T-cell (primary cell): ENCODE measurements at regions not wholly inside any gene's neighbourhood (a gene's known extent, or its start where the extent isn't known, plus 50 kb on each side); places are given as distances from the start of the nearest gene placed in this dataset.
A peak's percentile ranks its signal among the peaks of the same experiment; 100 is the strongest.

ENCODE experiments used
- ATAC-seq, 4 experiments: fragments of 200-7000 bp in 3 of 4; fragments of 150-1000 bp in 1 of 4; cut with Tn5 transposase; replicated peaks in 1 of 4; 1 replicate in 3 of 4; 2 replicates in 1 of 4; pipeline ENCODE4 v1.10.0; 2021; ENCODE audit warnings: moderate library complexity in 3 of 4, mild to moderate bottlenecking in 2 of 4, moderate number of reproducible peaks in 1 of 4
- CTCF ChIA-PET, 2 donors: fragments of 300-600 bp; sonication (Branson Sonifier 250); formaldehyde crosslinking; loops; one replicate each; lab custom pipeline; 2022; ENCODE audit warnings: antibody characterized with exemption in 2 of 2; lab: Charles Lee
- POLR2A ChIA-PET, 2 donors: fragments of 300-600 bp; sonication (Branson Sonifier 250); formaldehyde crosslinking; loops; one replicate each; lab custom pipeline; 2022; ENCODE audit warnings: antibody characterized with exemption in 2 of 2; lab: Charles Lee
- DNase-seq, 35 experiments: peaks; one replicate each; pipeline versions ENCODE4 v3.0.0 to v3.0.0-alpha.2; 2013 to 2023
- H3K27ac ChIP-seq: one replicate; pipeline ENCODE4 v1.5.1; 2013; ENCODE audit warnings: low read length
- H3K27me3 ChIP-seq, 2 experiments: replicated peaks in 1 of 2; 1 replicate in 1 of 2; 2 replicates in 1 of 2; pipeline versions ENCODE4 v1.6.1 to v1.7.0; 2013; ENCODE audit warnings: low read length in 1 of 2, mixed read lengths in 1 of 2; ENCODE audit not compliant: control insufficient read depth in 2 of 2, insufficient read depth in 2 of 2; ENCODE audit errors: extremely low read depth in 1 of 2
- H3K36me3 ChIP-seq, 2 donors: 1 replicate in 1 of 2; 2 replicates in 1 of 2; pipeline versions ENCODE4 v1.6.1 to v1.7.0; 2013; ENCODE audit warnings: low read length in 1 of 2; ENCODE audit not compliant: control insufficient read depth in 2 of 2, insufficient read depth in 1 of 2; ENCODE audit errors: extremely low read depth in 1 of 2
- H3K4me1 ChIP-seq, 2 experiments: 1 replicate in 1 of 2; 2 replicates in 1 of 2; pipeline versions ENCODE4 v1.6.1 to v1.7.0; 2013; ENCODE audit warnings: low read length in 2 of 2, mixed read lengths in 1 of 2; ENCODE audit not compliant: insufficient read depth in 2 of 2, control insufficient read depth in 1 of 2; ENCODE audit errors: extremely low read depth in 1 of 2
- H3K4me3 ChIP-seq, 2 donors: 1 replicate in 1 of 2; 2 replicates in 1 of 2; pipeline versions ENCODE4 v1.5.1 to v1.7.0; 2013; ENCODE audit warnings: mild to moderate bottlenecking in 2 of 2, low read length in 1 of 2, moderate library complexity in 1 of 2; ENCODE audit not compliant: control insufficient read depth in 1 of 2; ENCODE audit errors: extremely low read depth in 1 of 2
- H3K9me3 ChIP-seq: 2 replicates; pipeline ENCODE4 v1.7.0; 2013
- H3K27ac Mint-ChIP-seq, 2 donors: one replicate each; pipeline ENCODE4 v1.8.0; 2020 to 2021; ENCODE audit warnings: mild to moderate bottlenecking in 2 of 2, mixed read lengths in 2 of 2
- H3K27me3 Mint-ChIP-seq, 2 donors: one replicate each; pipeline ENCODE4 v1.8.0; 2021 to 2022; ENCODE audit warnings: mixed read lengths in 2 of 2
- H3K36me3 Mint-ChIP-seq: one replicate; pipeline ENCODE4 v1.8.0; 2021; ENCODE audit warnings: mixed read lengths
- H3K4me1 Mint-ChIP-seq, 3 donors: one replicate each; pipeline ENCODE4 v1.8.0; 2020 to 2022; ENCODE audit warnings: mixed read lengths in 3 of 3, mild to moderate bottlenecking in 1 of 3
- H3K4me3 Mint-ChIP-seq, 3 donors: one replicate each; pipeline ENCODE4 v1.8.0; 2020 to 2022; ENCODE audit warnings: mild to moderate bottlenecking in 3 of 3, mixed read lengths in 3 of 3, moderate library complexity in 3 of 3
- H3K9me3 Mint-ChIP-seq, 3 donors: one replicate each; pipeline ENCODE4 v1.8.0; 2020 to 2022; ENCODE audit warnings: mixed read lengths in 3 of 3
- WGBS: methylation state at CpG from one replicate; pipeline ENCODE4 v1.1.5; 2013; ENCODE audit warnings: missing lambda C conversion rate; ENCODE audit not compliant: insufficient coverage; 5-methylcytosine and 5-hydroxymethylcytosine counted together

DNA sequence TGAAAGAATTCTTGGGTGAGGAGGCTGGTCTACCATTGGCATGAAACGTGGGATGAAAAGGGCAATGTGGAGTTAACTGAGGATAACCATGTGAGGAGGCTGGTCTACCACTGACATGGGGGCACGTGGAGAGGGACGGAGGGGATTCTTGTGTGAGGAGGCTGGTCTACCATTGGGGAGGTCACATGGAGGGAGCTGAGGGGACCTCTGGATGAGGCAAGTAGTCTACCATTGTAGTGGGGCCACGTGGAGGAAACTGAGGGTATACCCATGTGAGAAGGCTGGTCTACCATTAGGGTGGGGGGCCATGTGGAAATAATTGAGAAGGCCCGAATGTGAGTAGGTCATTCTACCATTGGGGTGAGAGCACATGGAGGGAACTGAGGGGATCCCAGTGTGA is 154.1 kb downstream of the FBLN2 start:
- peaks cover 0 to 52% of the 10 kb centered on the region in 2 experiments for H3K27me3 ChIP-seq
- WGBS, result 83% methylated on average over 5 of the region's 5 CpGs
- H3K27ac Mint-ChIP-seq, result no peak overlapping the region
- H3K27me3 Mint-ChIP-seq, result peaks cover 38 to 55% of the 10 kb centered on the region in 2 donors
- H3K36me3 ChIP-seq, result no peaks in the 10 kb centered on the region
- peaks cover 19 to 40% (median 22%) of the 10 kb centered on the region in 3 donors for H3K9me3 Mint-ChIP-seq
- no peak overlapping the region for H3K4me3 ChIP-seq
- DNase-seq, result no peak
- H3K36me3 Mint-ChIP-seq, result peaks cover 3% of the 10 kb centered on the region
- H3K9me3 ChIP-seq, result no peaks in the 10 kb centered on the region
- H3K4me3 Mint-ChIP-seq, result no peak overlapping the region
- H3K4me1 ChIP-seq, result no peaks in the 10 kb centered on the region
- no peak overlapping the region for H3K27ac ChIP-seq
- CTCF ChIA-PET, result no interaction called here
- POLR2A ChIA-PET, result no interaction called here
- H3K4me1 Mint-ChIP-seq, result no peaks in the 10 kb centered on the region
- no peak for ATAC-seq

DNA sequence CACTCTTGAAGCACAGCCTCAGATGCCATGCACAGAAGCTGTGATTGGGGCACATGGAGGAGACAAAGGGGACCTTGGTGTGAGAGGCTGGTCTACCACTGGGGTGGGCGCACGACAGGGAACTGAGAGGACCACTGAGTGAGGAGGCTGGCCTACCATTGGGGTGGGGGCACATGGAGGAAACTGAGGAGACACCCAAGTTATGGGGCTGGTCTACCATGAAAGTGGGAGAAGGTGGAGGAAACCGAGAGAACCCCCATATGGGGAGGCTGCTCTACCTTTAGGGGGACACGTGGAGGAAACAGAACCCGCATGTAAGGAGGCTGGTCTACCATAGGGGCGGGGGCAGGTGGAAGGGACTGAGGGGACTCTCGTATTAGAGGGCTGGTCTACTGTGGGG is 153.4 kb downstream of the FBLN2 start:
- Mint-ChIP-seq H3K4me3 (no peak overlapping the region), H3K4me1 (no peaks in the 10 kb centered on the region), H3K9me3 (peaks cover 12 to 32% (median 15%) of the 10 kb centered on the region in 3 donors), H3K27me3 (peaks cover 38 to 55% of the 10 kb centered on the region in 2 donors), H3K27ac (no peak overlapping the region), H3K36me3 (peaks cover 3% of the 10 kb centered on the region)
- 94% methylated on average over 6 of the region's 7 CpGs for whole genome bisulfite sequencing
- ATAC-seq (no peak), DNase-seq (no peak)
- Histone ChIP-seq H3K27ac (no peak overlapping the region), H3K36me3 (no peaks in the 10 kb centered on the region), H3K4me1 (no peaks in the 10 kb centered on the region), H3K9me3 (no peaks in the 10 kb centered on the region), H3K4me3 (no peak overlapping the region), H3K27me3 (peaks cover 0 to 56% of the 10 kb centered on the region in 2 experiments)
- CTCF ChIA-PET, result no interaction called here
- POLR2A ChIA-PET, result no interaction called here

DNA sequence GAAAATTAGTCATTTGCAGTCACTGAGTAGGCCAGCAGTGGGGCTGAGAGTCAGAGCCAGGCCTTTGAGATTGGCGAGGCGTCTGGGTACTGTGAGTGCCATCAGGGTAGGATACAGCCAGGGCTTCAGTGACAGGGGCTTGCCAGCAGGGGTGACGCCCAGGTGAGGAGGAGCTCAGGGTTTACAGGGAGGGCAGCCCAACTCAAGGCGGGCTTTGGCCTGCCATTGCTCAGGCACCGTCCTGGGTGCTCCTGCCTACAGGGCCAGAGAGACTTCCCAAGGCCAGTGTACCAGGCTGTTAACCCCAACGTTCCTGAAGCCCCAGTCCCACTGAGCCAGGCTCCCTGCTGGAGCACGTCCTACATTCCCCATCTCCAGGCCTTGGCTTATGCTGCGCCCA is 152.0 kb downstream of the FBLN2 start:
- ATAC-seq (no peak), DNase-seq (no peak)
- H3K27ac Mint-ChIP-seq, result no peak overlapping the region
- CTCF ChIA-PET, result no interaction called here
- Histone ChIP-seq H3K4me3 (no peak overlapping the region), H3K4me1 (no peaks in the 10 kb centered on the region), H3K27me3 (peaks cover 0 to 45% of the 10 kb centered on the region in 2 experiments), H3K27ac (no peak overlapping the region), H3K9me3 (no peaks in the 10 kb centered on the region), H3K36me3 (no peaks in the 10 kb centered on the region)
- WGBS, result 85% methylated on average over 8 of the region's 8 CpGs
- H3K9me3 Mint-ChIP-seq, result peaks cover 7 to 26% (median 13%) of the 10 kb centered on the region in 3 donors
- H3K36me3 Mint-ChIP-seq, result peaks cover 3% of the 10 kb centered on the region
- POLR2A ChIA-PET, result no interaction called here
- no peak overlapping the region for H3K4me3 Mint-ChIP-seq
- peaks cover 38 to 48% of the 10 kb centered on the region in 2 donors for H3K27me3 Mint-ChIP-seq
- no peaks in the 10 kb centered on the region for H3K4me1 Mint-ChIP-seq

DNA sequence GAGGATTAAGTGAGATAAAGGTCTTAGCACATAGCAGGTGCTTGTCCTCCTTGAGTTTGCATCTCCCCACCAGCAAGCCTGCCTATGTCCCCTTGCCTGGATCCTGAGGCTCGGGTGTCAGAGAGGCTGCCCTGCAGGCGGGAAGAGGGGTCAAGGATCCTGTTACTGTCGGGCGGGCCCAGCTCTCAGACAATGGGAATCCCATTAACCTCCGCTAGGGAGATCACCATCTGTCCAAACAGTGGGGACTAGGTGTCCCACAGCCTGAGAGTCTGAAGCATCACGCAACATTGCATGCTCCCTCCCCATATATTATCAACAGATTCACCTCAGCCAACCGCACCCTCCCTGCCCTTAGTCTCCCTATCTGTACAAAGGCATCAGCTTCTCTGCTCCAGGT is 151.4 kb downstream of the FBLN2 start:
- CTCF ChIA-PET, result no interaction called here
- POLR2A ChIA-PET, result no interaction called here

DNA sequence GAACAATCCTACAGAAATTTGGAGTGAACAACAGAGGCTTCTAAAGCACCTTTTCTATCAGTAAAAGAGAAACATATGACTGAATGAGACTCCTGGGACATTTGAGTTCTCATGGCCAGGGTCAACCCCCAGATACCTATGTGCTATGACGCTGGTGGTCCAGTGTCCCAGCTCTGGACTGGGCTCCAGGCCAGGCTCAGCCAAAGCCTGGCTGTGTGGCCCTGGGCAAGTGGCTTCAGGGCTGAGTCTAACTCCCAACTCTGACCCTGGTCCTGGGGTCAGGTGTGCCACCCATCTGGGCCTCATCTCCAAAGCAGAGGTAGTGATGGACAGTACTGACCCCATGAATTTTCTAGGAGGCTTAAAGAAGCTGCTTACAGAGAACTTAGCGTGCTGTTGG is 147.8 kb downstream of the FBLN2 start:
- DNase-seq, result no peak
- H3K4me3 Mint-ChIP-seq, result no peak overlapping the region
- Histone ChIP-seq H3K4me1 (no peaks in the 10 kb centered on the region), H3K36me3 (no peaks in the 10 kb centered on the region), H3K27ac (no peak overlapping the region), H3K27me3 (peaks cover 0 to 29% of the 10 kb centered on the region in 2 experiments), H3K4me3 (no peak overlapping the region), H3K9me3 (no peaks in the 10 kb centered on the region)
- WGBS, result 44% methylated on average over 1 of the region's 2 CpGs
- POLR2A ChIA-PET, result interaction anchor here in 1 of 2 donors (0.7 kb wide), 1 partner anchor 365 kb away, joined by 3 read pairs; no protein-coding TSS in a partner anchor
- H3K27me3 Mint-ChIP-seq, result peaks cover 11 to 16% of the 10 kb centered on the region in 2 donors
- H3K27ac Mint-ChIP-seq, result no peak overlapping the region
- CTCF ChIA-PET, result no interaction called here
- H3K4me1 Mint-ChIP-seq, result no peaks in the 10 kb centered on the region
- no peak for ATAC-seq
- H3K9me3 Mint-ChIP-seq, result peaks cover 0 to 11% (median 4%) of the 10 kb centered on the region in 3 donors
- no peaks in the 10 kb centered on the region for H3K36me3 Mint-ChIP-seq

More for the DNA sequence above, 151.4 kb downstream of the FBLN2 start:
- Histone ChIP-seq H3K4me1 (no peaks in the 10 kb centered on the region), H3K27ac (no peak overlapping the region), H3K36me3 (no peaks in the 10 kb centered on the region), H3K4me3 (no peak overlapping the region), H3K9me3 (no peaks in the 10 kb centered on the region), H3K27me3 (peaks cover 0 to 42% of the 10 kb centered on the region in 2 experiments)
- Mint-ChIP-seq H3K4me1 (no peaks in the 10 kb centered on the region), H3K27me3 (peaks cover 32 to 42% of the 10 kb centered on the region in 2 donors), H3K9me3 (peaks cover 5 to 21% (median 8%) of the 10 kb centered on the region in 3 donors), H3K4me3 (no peak overlapping the region), H3K27ac (no peak overlapping the region), H3K36me3 (peaks cover 3% of the 10 kb centered on the region)
- ATAC-seq (no peak), DNase-seq (no peak)
- 84% methylated on average over 6 of the region's 7 CpGs for WGBS

DNA sequence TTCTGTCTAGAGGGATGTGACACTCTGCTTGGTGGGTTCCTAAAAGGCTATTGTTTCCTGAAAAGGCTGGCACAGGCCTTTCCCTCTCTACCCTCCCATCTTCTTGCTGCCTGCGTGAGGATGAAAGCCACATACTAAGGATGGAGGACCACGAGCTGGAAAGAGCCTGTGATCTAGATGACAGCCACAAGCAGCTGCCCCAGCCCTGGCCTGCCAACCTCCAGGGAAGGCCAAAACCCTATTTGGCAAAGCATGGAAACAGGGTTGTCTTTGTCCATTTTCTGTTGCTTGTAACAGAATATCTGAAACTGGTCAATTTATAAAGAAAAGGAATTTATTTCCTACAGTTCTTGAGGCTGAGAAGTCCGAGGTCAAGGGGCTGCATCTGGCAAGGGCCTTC is 144.5 kb downstream of the FBLN2 start:
- CTCF ChIA-PET, result no interaction called here

DNA sequence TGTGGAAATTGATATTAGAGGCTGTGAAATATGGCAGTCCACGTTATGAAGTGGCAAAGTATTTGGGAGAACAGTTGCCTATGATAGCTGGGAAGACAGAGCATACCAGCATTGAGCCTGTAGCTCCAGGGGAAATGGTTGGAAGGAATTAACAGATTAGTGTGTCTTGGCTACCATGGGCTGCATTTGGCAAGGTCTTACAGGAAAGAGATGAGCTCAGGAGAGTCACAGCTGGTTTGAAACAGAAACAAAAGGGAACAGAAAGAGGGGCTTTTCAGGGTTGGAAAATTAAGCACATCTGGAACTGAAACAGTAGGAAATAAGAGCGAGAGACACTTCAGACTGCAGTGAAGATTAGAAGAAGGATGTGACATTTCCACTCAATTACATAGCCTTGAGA is 141.7 kb downstream of the FBLN2 start:
- WGBS, result 30% methylated on average over 1 of the region's 2 CpGs
- no peak for DNase-seq
- ChIA-PET POLR2A (no interaction called here), CTCF (no interaction called here)
- Mint-ChIP-seq H3K27ac (peak overlapping the region in 1 of 2 donors; percentile 13), H3K4me1 (no peaks in the 10 kb centered on the region), H3K36me3 (no peaks in the 10 kb centered on the region), H3K4me3 (no peak overlapping the region), H3K27me3 (peaks cover 9 to 11% of the 10 kb centered on the region in 2 donors), H3K9me3 (peaks cover 0 to 11% (median 4%) of the 10 kb centered on the region in 3 donors)
- H3K27ac ChIP-seq, result no peak overlapping the region
- no peaks in the 10 kb centered on the region for H3K9me3 ChIP-seq
- peaks cover 0 to 15% of the 10 kb centered on the region in 2 experiments for H3K27me3 ChIP-seq
- no peak overlapping the region for H3K4me3 ChIP-seq
- no peaks in the 10 kb centered on the region for H3K36me3 ChIP-seq
- no peaks in the 10 kb centered on the region for H3K4me1 ChIP-seq
- ATAC-seq, result no peak

More for the DNA sequence above, 144.5 kb downstream of the FBLN2 start:
- Mint-ChIP-seq H3K27ac (no peak overlapping the region), H3K9me3 (peaks cover 0 to 11% (median 4%) of the 10 kb centered on the region in 3 donors), H3K4me1 (no peaks in the 10 kb centered on the region), H3K4me3 (no peak overlapping the region), H3K36me3 (no peaks in the 10 kb centered on the region), H3K27me3 (peaks cover 17 to 18% of the 10 kb centered on the region in 2 donors)
- DNase-seq (no peak), ATAC-seq (no peak)
- H3K4me1 ChIP-seq, result no peaks in the 10 kb centered on the region
- H3K27me3 ChIP-seq, result peaks cover 0 to 17% of the 10 kb centered on the region in 2 experiments
- 47% methylated on average over 2 of the region's 3 CpGs for WGBS
- no peak overlapping the region for H3K4me3 ChIP-seq
- POLR2A ChIA-PET, result no interaction called here
- H3K9me3 ChIP-seq, result no peaks in the 10 kb centered on the region
- H3K27ac ChIP-seq, result no peak overlapping the region
- no peaks in the 10 kb centered on the region for H3K36me3 ChIP-seq
